ENCODE measurements at regions not wholly inside any gene's neighbourhood (a gene's known extent, or its start where the extent isn't known, plus 50 kb on each side); places are given as distances from the start of the nearest gene placed in this dataset.

DNA sequence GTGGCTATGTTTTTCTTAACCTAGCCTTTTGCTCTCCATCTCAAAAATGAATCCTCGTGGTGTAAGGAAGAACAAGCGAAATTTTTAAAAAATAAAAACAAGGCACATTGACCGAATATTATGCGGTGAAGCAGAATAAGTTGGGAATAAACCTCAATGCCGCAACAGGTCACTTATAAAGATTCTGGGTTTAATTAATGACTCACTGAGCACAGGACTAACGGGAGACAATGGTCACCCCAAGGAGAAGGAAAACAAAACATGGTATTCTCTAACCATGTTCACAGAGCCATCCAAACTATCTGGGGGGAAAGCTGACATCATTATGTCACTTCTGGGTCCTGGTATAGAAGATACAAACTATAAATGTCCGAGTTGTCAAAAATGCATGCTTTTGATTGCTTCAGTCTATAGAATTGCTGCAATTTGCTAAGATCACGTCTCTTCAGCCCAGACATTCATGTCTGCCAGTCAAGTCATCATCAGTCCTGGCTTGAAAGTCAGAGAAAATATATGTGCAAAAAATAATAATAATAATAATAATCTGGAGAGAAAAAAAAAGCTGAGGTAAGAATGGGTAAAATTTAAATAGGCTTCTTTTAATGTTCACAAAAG is 280.6 kb downstream of the NR2F1-AS1 start:
- H3K79me2 ChIP-seq (ENCODE audit: insufficient read depth, low read length) = no peaks in the 10 kb centered on the region
- H3K27ac ChIP-seq (ENCODE audit: low read depth, low read length) = no peak overlapping the region
- H3K9me3 ChIP-seq (ENCODE audit: low read depth, low read length) = no peaks in the 10 kb centered on the region
- DNase-seq (ENCODE audit: insufficient read length, low spot score, missing footprints) = no peak
- no peak overlapping the region for H3K4me3 ChIP-seq (ENCODE audit: insufficient read depth, low read length)
- H3K27me3 ChIP-seq (ENCODE audit: insufficient read depth, low read length) = no peaks in the 10 kb centered on the region
- no peak overlapping the region for H3K4me2 ChIP-seq (ENCODE audit: insufficient read depth, low read length)
- H3K4me1 ChIP-seq (ENCODE audit: insufficient read depth, low read length) = peaks cover 7% of the 10 kb centered on the region
- H3K36me3 ChIP-seq (ENCODE audit: insufficient read depth, low read length) = no peaks in the 10 kb centered on the region
- H4K20me1 ChIP-seq (ENCODE audit: insufficient read depth, low read length) = no peaks in the 10 kb centered on the region
- TF ChIP-seq, protein P1, sequence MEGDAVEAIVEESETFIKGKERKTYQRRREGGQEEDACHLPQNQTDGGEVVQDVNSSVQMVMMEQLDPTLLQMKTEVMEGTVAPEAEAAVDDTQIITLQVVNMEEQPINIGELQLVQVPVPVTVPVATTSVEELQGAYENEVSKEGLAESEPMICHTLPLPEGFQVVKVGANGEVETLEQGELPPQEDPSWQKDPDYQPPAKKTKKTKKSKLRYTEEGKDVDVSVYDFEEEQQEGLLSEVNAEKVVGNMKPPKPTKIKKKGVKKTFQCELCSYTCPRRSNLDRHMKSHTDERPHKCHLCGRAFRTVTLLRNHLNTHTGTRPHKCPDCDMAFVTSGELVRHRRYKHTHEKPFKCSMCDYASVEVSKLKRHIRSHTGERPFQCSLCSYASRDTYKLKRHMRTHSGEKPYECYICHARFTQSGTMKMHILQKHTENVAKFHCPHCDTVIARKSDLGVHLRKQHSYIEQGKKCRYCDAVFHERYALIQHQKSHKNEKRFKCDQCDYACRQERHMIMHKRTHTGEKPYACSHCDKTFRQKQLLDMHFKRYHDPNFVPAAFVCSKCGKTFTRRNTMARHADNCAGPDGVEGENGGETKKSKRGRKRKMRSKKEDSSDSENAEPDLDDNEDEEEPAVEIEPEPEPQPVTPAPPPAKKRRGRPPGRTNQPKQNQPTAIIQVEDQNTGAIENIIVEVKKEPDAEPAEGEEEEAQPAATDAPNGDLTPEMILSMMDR (IDR thresholded peaks at IDR 0.05; ENCODE audit: extremely low read depth, low read depth, low read length) = no peak
- H2AFZ ChIP-seq (ENCODE audit: low read length) = no peak overlapping the region

- H3K9me3 ChIP-seq (ENCODE audit: low read depth, low read length) = no peaks in the 10 kb centered on the region
- no peak for DNase-seq (ENCODE audit: insufficient read length, low spot score, missing footprints)
- no peak overlapping the region for H3K4me2 ChIP-seq (ENCODE audit: insufficient read depth, low read length)
Measured at GRCh38 chr5:93299681-93300308, 281.2 kb downstream of the NR2F1-AS1 start.

DNA sequence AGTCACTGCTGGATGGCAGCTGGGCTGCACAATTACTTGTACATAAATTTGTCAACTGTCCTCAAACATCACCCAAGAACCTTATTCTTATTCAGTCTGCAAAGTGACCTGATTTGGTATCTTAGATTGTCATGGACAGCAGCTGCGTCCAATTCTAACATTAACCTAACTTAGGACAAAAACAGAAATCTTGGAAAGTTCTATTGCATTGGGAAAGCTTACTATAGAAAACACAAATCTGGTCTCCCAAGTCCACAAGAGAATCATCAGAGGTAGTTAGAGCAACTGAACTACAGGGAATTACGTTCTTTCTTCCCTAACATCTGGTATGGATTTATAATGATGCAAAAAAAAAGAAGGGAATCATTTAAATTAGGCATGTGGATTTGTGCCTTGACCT is 283.9 kb downstream of the NR2F1-AS1 start:
- Histone ChIP-seq H3K79me2 (ENCODE audit: insufficient read depth, low read length) (no peaks in the 10 kb centered on the region), H3K4me3 (ENCODE audit: insufficient read depth, low read length) (no peak overlapping the region), H2AFZ (ENCODE audit: low read length) (no peak overlapping the region), H3K9me3 (ENCODE audit: low read depth, low read length) (no peaks in the 10 kb centered on the region), H3K27me3 (ENCODE audit: insufficient read depth, low read length) (no peaks in the 10 kb centered on the region), H4K20me1 (ENCODE audit: insufficient read depth, low read length) (no peaks in the 10 kb centered on the region), H3K36me3 (ENCODE audit: insufficient read depth, low read length) (no peaks in the 10 kb centered on the region), H3K4me2 (ENCODE audit: insufficient read depth, low read length) (no peak overlapping the region), H3K4me1 (ENCODE audit: insufficient read depth, low read length) (peaks cover 12% of the 10 kb centered on the region), H3K27ac (ENCODE audit: low read depth, low read length) (no peak overlapping the region)
- TF ChIP-seq, protein P1 (IDR thresholded peaks at IDR 0.05; ENCODE audit: extremely low read depth, low read depth, low read length) = no peak
- no peak for DNase-seq (ENCODE audit: insufficient read length, low spot score, missing footprints)

More at GRCh38 chr5:93299681-93300308, 281.2 kb downstream of the NR2F1-AS1 start:
- Histone ChIP-seq H3K4me1 (ENCODE audit: insufficient read depth, low read length) (peaks cover 7% of the 10 kb centered on the region), H3K79me2 (ENCODE audit: insufficient read depth, low read length) (no peaks in the 10 kb centered on the region), H3K4me3 (ENCODE audit: insufficient read depth, low read length) (no peak overlapping the region), H3K36me3 (ENCODE audit: insufficient read depth, low read length) (no peaks in the 10 kb centered on the region), H3K27ac (ENCODE audit: low read depth, low read length) (no peak overlapping the region), H2AFZ (ENCODE audit: low read length) (no peak overlapping the region), H4K20me1 (ENCODE audit: insufficient read depth, low read length) (no peaks in the 10 kb centered on the region), H3K27me3 (ENCODE audit: insufficient read depth, low read length) (no peaks in the 10 kb centered on the region)
- TF ChIP-seq, protein P1 (IDR thresholded peaks at IDR 0.05; ENCODE audit: extremely low read depth, low read depth, low read length) = no peak

DNA sequence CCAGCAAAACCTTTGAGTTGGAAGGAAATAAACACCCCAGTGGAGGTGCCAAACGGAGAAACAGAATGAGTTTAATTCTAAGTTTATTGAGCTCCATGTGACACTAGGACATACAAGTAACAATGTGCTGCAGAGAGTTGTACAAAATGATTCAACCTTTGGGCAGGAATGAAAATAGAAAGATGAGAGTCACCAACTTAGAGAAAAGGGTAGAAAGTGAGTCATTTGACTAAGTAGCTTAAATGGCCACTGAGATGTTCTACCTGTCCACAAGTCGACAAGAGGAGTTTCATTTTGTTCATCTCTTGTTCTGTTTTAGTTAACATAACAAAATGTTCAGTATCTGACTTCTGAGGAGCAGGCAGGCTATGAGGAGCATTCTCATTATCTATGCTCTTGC is 284.7 kb downstream of the NR2F1-AS1 start:
- DNase-seq (ENCODE audit: insufficient read length, low spot score, missing footprints) = peak; percentile 43
- Histone ChIP-seq H3K27me3 (ENCODE audit: insufficient read depth, low read length) (no peaks in the 10 kb centered on the region), H2AFZ (ENCODE audit: low read length) (no peak overlapping the region), H3K79me2 (ENCODE audit: insufficient read depth, low read length) (no peaks in the 10 kb centered on the region), H3K9me3 (ENCODE audit: low read depth, low read length) (no peaks in the 10 kb centered on the region), H3K4me2 (ENCODE audit: insufficient read depth, low read length) (no peak overlapping the region), H4K20me1 (ENCODE audit: insufficient read depth, low read length) (no peaks in the 10 kb centered on the region), H3K27ac (ENCODE audit: low read depth, low read length) (no peak overlapping the region), H3K36me3 (ENCODE audit: insufficient read depth, low read length) (no peaks in the 10 kb centered on the region), H3K4me3 (ENCODE audit: insufficient read depth, low read length) (no peak overlapping the region), H3K4me1 (ENCODE audit: insufficient read depth, low read length) (peaks cover 12% of the 10 kb centered on the region)
- TF ChIP-seq, protein P1 (IDR thresholded peaks at IDR 0.05; ENCODE audit: extremely low read depth, low read depth, low read length) = no peak
